ENCODE measurements at regions not wholly inside any gene's neighbourhood (a gene's known extent, or its start where the extent isn't known, plus 50 kb on each side); places are given as distances from the start of the nearest gene placed in this dataset.
A peak's percentile ranks its signal among the peaks of the same experiment; 100 is the strongest.

DNA sequence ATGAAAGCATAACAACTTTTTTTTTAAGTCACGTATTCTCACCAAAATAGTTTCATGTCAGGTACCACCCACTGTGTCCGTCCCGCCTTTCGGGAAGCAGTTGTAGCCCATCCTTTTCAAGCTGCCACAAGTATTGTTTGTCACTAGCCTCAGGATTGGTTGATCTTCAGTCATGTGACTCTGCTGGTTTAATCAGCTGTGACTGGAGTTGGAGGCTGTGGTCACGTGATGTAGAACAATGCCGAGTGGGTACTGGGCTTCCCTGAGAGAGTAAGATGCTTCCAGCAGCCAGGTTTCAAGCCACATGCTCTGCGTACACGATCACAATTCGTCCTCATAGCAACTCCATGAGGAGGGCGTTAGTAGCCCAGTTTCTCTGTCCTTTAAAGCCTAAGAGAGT is 83.0 kb upstream of the WSCD2 start (continued):
- TF ChIP-seq NR0B1 (IDR thresholded peaks at IDR 0.05; ENCODE audit: partially characterized antibody), result no peak
- TF ChIP-seq MAFK (IDR thresholded peaks at IDR 0.05; ENCODE audit: low read length), result no peak
- TF ChIP-seq ZBTB33 (CRISPR knock-in tag; IDR thresholded peaks at IDR 0.05), result no peak
- TF ChIP-seq FOXJ3 (CRISPR knock-in tag; IDR thresholded peaks at IDR 0.05), result no peak
- TF ChIP-seq, protein P1, sequence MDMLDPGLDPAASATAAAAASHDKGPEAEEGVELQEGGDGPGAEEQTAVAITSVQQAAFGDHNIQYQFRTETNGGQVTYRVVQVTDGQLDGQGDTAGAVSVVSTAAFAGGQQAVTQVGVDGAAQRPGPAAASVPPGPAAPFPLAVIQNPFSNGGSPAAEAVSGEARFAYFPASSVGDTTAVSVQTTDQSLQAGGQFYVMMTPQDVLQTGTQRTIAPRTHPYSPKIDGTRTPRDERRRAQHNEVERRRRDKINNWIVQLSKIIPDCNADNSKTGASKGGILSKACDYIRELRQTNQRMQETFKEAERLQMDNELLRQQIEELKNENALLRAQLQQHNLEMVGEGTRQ (CRISPR knock-in tag; IDR thresholded peaks at IDR 0.05), result peak; percentile 94
- no peak for TF ChIP-seq TEAD2 (tag; IDR thresholded peaks at IDR 0.05)
- TF ChIP-seq ZNF41 (CRISPR knock-in tag; conservative IDR thresholded peaks at IDR 0.05), result no peak
- no peak for TF ChIP-seq POLR2B (IDR thresholded peaks at IDR 0.05; ENCODE audit: low read depth, partially characterized antibody)
- TF ChIP-seq U2AF2 (optimal IDR thresholded peaks at IDR 0.05; ENCODE audit: low read depth, low read length), result no peak
- TF ChIP-seq RAD51 (IDR thresholded peaks at IDR 0.05; ENCODE audit: borderline replicate concordance, low read depth), result peak; percentile 98
- TF ChIP-seq ZFPM2 (CRISPR knock-in tag; IDR thresholded peaks at IDR 0.05), result no peak
- TF ChIP-seq TCF15 (CRISPR knock-in tag; IDR thresholded peaks at IDR 0.05), result no peak
- peak; percentile 87 for TF ChIP-seq USF1 (CRISPR knock-in tag; IDR thresholded peaks at IDR 0.05)
- TF ChIP-seq, protein P2, sequence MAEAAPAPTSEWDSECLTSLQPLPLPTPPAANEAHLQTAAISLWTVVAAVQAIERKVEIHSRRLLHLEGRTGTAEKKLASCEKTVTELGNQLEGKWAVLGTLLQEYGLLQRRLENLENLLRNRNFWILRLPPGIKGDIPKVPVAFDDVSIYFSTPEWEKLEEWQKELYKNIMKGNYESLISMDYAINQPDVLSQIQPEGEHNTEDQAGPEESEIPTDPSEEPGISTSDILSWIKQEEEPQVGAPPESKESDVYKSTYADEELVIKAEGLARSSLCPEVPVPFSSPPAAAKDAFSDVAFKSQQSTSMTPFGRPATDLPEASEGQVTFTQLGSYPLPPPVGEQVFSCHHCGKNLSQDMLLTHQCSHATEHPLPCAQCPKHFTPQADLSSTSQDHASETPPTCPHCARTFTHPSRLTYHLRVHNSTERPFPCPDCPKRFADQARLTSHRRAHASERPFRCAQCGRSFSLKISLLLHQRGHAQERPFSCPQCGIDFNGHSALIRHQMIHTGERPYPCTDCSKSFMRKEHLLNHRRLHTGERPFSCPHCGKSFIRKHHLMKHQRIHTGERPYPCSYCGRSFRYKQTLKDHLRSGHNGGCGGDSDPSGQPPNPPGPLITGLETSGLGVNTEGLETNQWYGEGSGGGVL (CRISPR knock-in tag; IDR thresholded peaks at IDR 0.05), result no peak
- no peak for TF ChIP-seq PRDM10 (IDR thresholded peaks at IDR 0.05; ENCODE audit: partially characterized antibody)
- TF ChIP-seq ZNF133 (CRISPR knock-in tag; IDR thresholded peaks at IDR 0.05), result no peak

Data from K562 (cell line).